ENCODE measurements at regions not wholly inside any gene's neighbourhood (a gene's known extent, or its start where the extent isn't known, plus 50 kb on each side); places are given as distances from the start of the nearest gene placed in this dataset.

GRCh38 chr5:110908848-110909247 is 162.7 kb upstream of the TSLP start:
- TF ChIP-seq CTCF (IDR thresholded peaks at IDR 0.05; ENCODE audit: low read length) (no peak), EZH2 (IDR thresholded peaks at IDR 0.05; ENCODE audit: borderline replicate concordance, low read length) (no peak)
